ENCODE measurements at regions not wholly inside any gene's neighbourhood (a gene's known extent, or its start where the extent isn't known, plus 50 kb on each side); places are given as distances from the start of the nearest gene placed in this dataset.

DNA sequence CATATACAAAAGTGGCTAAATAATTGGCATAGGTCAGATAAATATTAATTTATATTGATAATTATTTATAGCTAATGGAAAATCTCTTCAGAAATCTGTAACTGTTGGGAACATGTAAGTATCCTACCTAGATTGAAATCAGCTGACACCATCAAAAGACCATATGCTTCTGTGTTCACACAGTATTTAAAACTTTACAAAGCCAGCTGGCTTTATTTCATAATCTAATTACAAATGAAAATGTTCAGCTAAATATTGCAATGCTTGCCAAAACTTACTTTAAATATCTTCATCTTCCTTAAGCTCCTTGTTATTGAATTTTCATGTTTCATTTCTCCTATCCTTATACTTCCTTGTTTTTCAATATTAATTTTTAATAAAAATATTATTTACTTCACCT, 190.9 kb upstream of the DOK6 start:
- no peak for DNase-seq (ENCODE audit: low read depth in 2 of 2)
- TF ChIP-seq, protein P1, sequence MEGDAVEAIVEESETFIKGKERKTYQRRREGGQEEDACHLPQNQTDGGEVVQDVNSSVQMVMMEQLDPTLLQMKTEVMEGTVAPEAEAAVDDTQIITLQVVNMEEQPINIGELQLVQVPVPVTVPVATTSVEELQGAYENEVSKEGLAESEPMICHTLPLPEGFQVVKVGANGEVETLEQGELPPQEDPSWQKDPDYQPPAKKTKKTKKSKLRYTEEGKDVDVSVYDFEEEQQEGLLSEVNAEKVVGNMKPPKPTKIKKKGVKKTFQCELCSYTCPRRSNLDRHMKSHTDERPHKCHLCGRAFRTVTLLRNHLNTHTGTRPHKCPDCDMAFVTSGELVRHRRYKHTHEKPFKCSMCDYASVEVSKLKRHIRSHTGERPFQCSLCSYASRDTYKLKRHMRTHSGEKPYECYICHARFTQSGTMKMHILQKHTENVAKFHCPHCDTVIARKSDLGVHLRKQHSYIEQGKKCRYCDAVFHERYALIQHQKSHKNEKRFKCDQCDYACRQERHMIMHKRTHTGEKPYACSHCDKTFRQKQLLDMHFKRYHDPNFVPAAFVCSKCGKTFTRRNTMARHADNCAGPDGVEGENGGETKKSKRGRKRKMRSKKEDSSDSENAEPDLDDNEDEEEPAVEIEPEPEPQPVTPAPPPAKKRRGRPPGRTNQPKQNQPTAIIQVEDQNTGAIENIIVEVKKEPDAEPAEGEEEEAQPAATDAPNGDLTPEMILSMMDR (IDR thresholded peaks at IDR 0.05; ENCODE audit: low read depth, low read length), result no peak

DNA sequence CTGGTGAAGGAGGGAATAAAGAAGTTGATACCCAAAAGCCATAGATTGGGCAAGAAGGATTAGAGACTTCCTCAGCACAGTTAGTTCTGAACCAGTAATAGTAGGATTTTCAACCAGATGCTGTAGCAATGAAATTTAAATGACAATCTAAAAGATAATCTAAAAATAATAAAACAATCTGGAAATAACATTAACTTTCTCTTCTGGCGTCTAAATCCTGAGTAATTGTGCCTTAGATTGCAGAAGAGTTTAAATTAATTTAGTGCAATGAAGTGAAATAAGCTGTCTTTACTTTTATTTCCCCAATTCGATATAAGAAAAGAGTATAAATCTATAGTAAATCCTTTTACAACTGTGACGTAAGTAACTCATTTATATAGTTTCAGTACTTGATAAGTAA, 186.8 kb upstream of the DOK6 start:
- TF ChIP-seq, protein P1 (IDR thresholded peaks at IDR 0.05; ENCODE audit: low read depth, low read length), result no peak
- DNase-seq (ENCODE audit: low read depth in 2 of 2), result no peak
- no peak overlapping the region for H3K4me3 ChIP-seq (replicated peaks in 1 of 2; ENCODE audit: low read depth in 2 of 2, low read length in 2 of 2)

More for the DNA sequence above, 190.9 kb upstream of the DOK6 start:
- H3K4me3 ChIP-seq (replicated peaks in 1 of 2; ENCODE audit: low read depth in 2 of 2, low read length in 2 of 2), result no peak overlapping the region

DNA sequence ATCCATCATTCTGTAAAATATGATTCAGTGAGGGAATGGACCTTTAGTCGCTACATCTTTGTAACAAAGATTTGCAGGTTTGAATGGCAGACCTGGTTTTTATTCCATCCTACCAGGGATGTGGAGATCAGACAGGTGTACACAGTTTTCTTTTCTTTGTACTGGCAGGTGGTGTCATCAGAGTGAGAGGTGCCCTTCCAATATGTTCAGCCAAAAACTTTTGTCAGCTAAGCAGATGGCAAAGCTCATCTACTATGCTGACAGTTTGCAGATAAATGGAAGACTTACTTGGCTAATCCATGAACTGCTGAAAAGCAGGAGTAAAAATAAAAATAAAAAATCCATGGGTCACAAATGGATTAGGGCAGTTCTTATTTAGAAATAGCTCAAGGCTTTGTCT, 185.5 kb upstream of the DOK6 start:
- H3K4me3 ChIP-seq (replicated peaks in 1 of 2; ENCODE audit: low read depth in 2 of 2, low read length in 2 of 2), result no peak overlapping the region
- TF ChIP-seq, protein P1 (IDR thresholded peaks at IDR 0.05; ENCODE audit: low read depth, low read length), result no peak
- DNase-seq (ENCODE audit: low read depth in 2 of 2), result no peak

DNA sequence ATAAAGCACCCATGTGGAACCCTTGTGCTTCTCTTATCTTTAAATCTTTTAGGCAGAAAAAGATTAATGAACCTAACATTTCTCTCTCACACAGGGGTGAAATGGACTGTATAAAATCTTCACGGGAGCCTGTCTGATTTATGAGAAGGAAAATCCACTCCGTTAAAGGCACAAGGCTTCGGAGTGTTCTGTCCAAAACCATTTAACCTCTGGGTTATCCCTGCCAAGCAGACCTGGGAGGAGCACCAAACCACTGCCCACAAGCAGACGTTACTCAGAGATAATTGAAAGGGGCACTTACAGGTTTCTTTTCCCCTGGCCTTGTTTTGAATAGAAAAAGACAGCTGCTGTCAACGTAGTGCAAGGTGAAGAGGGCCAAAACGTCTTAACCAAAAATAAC, 184.4 kb upstream of the DOK6 start:
- TF ChIP-seq, protein P1 (IDR thresholded peaks at IDR 0.05; ENCODE audit: low read depth, low read length), result no peak
- no peak overlapping the region for H3K4me3 ChIP-seq (replicated peaks in 1 of 2; ENCODE audit: low read depth in 2 of 2, low read length in 2 of 2)

DNA sequence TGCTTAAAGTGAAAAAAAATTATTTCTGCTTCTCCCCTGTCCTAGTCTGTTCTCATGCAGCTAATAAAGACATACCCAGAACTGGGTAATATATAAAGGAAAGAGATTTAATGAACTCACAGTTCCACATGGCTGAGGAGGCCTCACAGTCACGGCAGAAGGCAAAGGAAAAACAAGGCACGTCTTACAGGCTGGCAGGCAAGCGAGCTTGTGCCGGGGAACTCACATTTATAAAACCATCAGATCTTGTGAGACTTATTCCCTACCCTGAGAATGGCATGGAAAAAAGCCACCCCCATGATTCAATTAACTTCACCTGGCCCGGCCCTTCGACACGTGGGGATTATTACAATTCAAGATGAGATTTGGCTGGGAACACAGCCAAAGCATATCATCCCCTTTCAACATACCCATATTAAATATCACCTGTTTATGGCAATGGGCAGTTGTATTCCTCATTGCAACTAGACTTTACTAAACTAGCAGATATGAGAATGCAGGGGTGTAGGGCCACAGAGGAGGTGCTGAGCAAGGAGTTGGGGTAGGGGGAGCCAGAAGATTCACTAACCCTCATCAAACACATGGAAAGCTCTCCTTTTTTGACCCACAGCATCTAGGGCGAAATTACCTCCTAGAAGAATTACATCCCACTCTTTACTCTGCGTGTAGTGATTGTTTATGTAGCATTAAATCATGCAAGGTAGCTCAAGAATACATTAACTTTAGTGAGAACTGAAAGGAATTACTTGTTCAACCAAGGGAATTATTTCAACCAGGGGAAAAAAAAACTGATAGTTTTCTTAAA, 183.3 kb upstream of the DOK6 start:
- DNase-seq (ENCODE audit: low read depth in 2 of 2), result no peak
- TF ChIP-seq, protein P1 (IDR thresholded peaks at IDR 0.05; ENCODE audit: low read depth, low read length), result no peak
- no peak overlapping the region for H3K4me3 ChIP-seq (replicated peaks in 1 of 2; ENCODE audit: low read depth in 2 of 2, low read length in 2 of 2)

More for the DNA sequence above, 184.4 kb upstream of the DOK6 start:
- DNase-seq (ENCODE audit: low read depth in 2 of 2), result no peak

DNA sequence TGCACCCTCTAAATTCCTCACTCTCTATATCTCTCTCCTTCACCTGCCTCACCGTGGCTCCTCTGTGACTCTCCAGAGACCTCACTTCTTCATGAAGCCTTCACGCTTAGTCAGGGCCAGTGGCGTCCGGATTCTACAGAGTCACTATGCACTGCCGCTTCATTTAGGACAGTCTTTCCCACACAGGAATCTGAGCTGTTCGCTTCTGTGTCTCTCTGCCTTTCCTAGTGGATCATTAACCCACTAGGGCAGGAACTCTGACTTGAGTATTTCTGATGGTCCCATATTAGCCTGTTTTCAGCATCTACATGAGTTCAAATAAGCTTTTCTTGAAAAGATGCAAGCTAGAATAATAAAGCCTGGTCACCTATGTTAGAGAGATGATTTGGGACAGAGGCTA, 180.2 kb upstream of the DOK6 start:
- TF ChIP-seq, protein P1 (IDR thresholded peaks at IDR 0.05; ENCODE audit: low read depth, low read length), result no peak
- H3K4me3 ChIP-seq (replicated peaks in 1 of 2; ENCODE audit: low read depth in 2 of 2, low read length in 2 of 2), result no peak overlapping the region
- DNase-seq (ENCODE audit: low read depth in 2 of 2), result no peak
